ENCODE measurements at regions not wholly inside any gene's neighbourhood (a gene's known extent, or its start where the extent isn't known, plus 50 kb on each side); places are given as distances from the start of the nearest gene placed in this dataset.
"Not testable (repeated sequence)": the region's sequence is repeated elsewhere in the genome, so short reads cannot be mapped to it uniquely, and the experiment has no call there.

DNA sequence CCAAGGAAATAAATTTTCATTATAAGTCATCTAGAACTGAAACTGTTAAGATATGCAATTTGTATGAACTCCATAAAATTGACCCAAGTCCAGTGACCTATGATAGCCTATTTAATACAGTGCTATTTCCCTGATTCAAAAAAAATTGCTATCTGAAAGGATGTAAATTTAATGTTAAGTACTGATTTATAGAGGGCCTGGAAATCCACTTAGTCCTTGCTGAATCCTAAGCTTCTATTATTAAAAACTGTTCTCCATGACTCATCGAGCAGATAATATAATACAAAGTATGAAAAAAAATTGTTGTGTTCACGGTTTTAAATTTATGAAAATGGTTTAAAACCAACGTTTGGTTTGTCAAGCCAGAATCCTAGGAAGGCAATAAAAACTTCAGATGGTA, 704.8 kb upstream of the AADAT start:
- no peak for DNase-seq
- H3K4me3 ChIP-seq (ENCODE audit: low read length) = no peak overlapping the region
- no peaks in the 10 kb centered on the region for H3K27me3 ChIP-seq (ENCODE audit: control insufficient read depth, insufficient read depth, low read length)
- H3K9me3 ChIP-seq (ENCODE audit: control insufficient read depth, low read depth, low read length) = no peaks in the 10 kb centered on the region
- no peaks in the 10 kb centered on the region for H3K36me3 ChIP-seq (ENCODE audit: control insufficient read depth, insufficient read depth, low read length)
- H3K27ac ChIP-seq (ENCODE audit: low read length) = no peak overlapping the region
- no peaks in the 10 kb centered on the region for H3K4me1 ChIP-seq (ENCODE audit: control insufficient read depth, insufficient read depth, low read length)
- 59% methylated on average over 2 of the region's 3 CpGs for WGBS (ENCODE audit: insufficient coverage, low lambda C conversion rate)

DNA sequence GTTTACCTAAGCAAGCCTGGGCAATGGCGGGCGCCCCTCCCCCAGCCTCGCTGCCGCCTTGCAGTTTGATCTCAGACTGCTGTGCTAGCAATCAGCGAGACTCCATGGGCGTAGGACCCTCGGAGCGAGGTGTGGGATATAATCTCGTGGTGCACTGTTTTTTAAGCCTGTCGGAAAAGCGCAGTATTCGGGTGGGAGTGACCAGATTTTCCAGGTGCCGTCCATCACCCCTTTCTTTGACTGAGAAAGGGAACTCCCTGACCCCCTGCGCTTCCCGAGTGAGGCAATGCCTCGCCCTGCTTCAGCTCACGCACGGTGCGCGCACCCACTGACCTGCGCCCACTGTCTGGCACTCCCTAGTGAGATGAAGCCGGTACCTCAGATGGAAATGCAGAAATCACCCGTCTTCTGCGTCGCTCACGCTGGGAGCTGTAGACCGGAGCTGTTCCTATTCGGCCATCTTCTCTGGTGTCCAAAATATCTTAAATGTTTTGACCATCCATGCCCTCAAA, 698.8 kb upstream of the AADAT start:
- DNase-seq; H3K4me3 ChIP-seq (ENCODE audit: low read length); H3K36me3 ChIP-seq (ENCODE audit: control insufficient read depth, insufficient read depth, low read length); H3K4me1 ChIP-seq (ENCODE audit: control insufficient read depth, insufficient read depth, low read length); H3K27ac ChIP-seq (ENCODE audit: low read length); H3K27me3 ChIP-seq (ENCODE audit: control insufficient read depth, insufficient read depth, low read length); H3K9me3 ChIP-seq (ENCODE audit: control insufficient read depth, low read depth, low read length): not testable (repeated sequence)
- WGBS (ENCODE audit: insufficient coverage, low lambda C conversion rate) = no CpG with 5 or more reads among the region's 28 CpGs

DNA sequence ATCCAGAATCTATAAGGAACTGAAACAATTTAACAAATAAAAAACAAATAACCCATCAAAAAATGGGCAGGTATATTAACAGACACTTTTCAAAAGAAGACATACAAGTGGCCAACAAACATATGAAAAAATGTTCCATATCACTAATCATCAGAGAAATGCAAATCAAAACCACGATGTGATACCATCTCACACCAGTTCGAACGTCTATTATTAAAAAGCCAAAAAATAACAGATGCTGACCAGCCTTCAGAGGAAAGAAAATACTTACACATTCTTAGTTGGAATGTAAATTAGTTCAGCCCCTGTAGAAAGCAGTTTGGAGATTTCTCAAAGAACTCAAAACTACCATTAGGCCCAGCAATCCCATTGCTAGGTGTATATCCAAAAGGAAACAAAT, 687.9 kb upstream of the AADAT start:
- H3K36me3 ChIP-seq (ENCODE audit: control insufficient read depth, insufficient read depth, low read length) = no peaks in the 10 kb centered on the region
- no peaks in the 10 kb centered on the region for H3K27me3 ChIP-seq (ENCODE audit: control insufficient read depth, insufficient read depth, low read length)
- no peak for DNase-seq
- no CpG with 5 or more reads among the region's 3 CpGs for WGBS (ENCODE audit: insufficient coverage, low lambda C conversion rate)
- no peaks in the 10 kb centered on the region for H3K4me1 ChIP-seq (ENCODE audit: control insufficient read depth, insufficient read depth, low read length)
- H3K27ac ChIP-seq (ENCODE audit: low read length) = no peak overlapping the region
- no peak overlapping the region for H3K4me3 ChIP-seq (ENCODE audit: low read length)
- peaks cover 7% of the 10 kb centered on the region for H3K9me3 ChIP-seq (ENCODE audit: control insufficient read depth, low read depth, low read length)

DNA sequence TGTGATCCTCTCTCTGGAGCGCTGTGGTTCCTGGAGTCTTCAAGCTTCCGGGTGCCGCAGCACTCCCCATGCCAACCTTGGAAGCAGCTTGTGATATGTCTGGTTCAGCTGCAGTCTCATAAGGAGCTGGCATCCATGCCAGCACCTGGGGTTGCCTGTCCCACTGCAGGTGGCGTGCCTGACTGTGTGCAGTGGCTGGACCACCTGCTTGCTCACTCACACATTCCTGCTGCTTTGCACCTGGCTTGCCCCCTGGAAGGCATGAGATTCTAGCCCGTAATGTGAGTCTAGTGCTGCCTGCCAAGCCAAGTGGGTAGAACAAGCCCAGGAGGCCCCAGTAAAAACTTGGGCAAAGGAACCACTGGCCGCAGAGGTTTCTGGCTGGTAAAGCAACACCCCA, 687.2 kb upstream of the AADAT start:
- no peak for DNase-seq
- no peaks in the 10 kb centered on the region for H3K27me3 ChIP-seq (ENCODE audit: control insufficient read depth, insufficient read depth, low read length)
- no CpG with 5 or more reads among the region's 6 CpGs for WGBS (ENCODE audit: insufficient coverage, low lambda C conversion rate)
- H3K4me1 ChIP-seq (ENCODE audit: control insufficient read depth, insufficient read depth, low read length) = no peaks in the 10 kb centered on the region
- peaks cover 7% of the 10 kb centered on the region for H3K9me3 ChIP-seq (ENCODE audit: control insufficient read depth, low read depth, low read length)
- H3K4me3 ChIP-seq (ENCODE audit: low read length) = no peak overlapping the region
- H3K27ac ChIP-seq (ENCODE audit: low read length) = no peak overlapping the region
- H3K36me3 ChIP-seq (ENCODE audit: control insufficient read depth, insufficient read depth, low read length) = no peaks in the 10 kb centered on the region

DNA sequence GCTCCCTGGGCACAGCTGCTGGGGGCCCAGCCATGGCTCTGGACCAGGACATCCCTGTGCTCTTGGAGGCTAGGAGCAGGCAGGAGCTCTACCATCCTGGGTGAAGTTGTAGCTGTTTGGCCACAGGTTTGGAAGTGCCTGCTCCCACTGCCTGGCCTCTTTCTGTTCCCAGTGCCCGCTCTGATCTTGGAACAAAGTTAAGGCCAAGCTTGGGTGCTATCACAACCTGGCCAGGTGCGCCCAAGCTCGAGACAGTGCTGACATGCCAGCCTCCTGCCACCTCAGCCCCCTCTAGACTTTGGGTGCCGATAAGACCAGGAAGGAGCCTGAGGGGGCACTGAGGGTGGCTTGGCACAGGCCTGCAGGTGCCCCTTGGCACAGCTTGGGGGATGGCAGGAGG, 686.1 kb upstream of the AADAT start:
- Histone ChIP-seq H3K4me1 (ENCODE audit: control insufficient read depth, insufficient read depth, low read length) (no peaks in the 10 kb centered on the region), H3K4me3 (ENCODE audit: low read length) (no peak overlapping the region), H3K27ac (ENCODE audit: low read length) (no peak overlapping the region), H3K27me3 (ENCODE audit: control insufficient read depth, insufficient read depth, low read length) (no peaks in the 10 kb centered on the region), H3K9me3 (ENCODE audit: control insufficient read depth, low read depth, low read length) (peaks cover 7% of the 10 kb centered on the region), H3K36me3 (ENCODE audit: control insufficient read depth, insufficient read depth, low read length) (no peaks in the 10 kb centered on the region)
- no peak for DNase-seq
- no CpG with 5 or more reads among the region's 4 CpGs for WGBS (ENCODE audit: insufficient coverage, low lambda C conversion rate)

DNA sequence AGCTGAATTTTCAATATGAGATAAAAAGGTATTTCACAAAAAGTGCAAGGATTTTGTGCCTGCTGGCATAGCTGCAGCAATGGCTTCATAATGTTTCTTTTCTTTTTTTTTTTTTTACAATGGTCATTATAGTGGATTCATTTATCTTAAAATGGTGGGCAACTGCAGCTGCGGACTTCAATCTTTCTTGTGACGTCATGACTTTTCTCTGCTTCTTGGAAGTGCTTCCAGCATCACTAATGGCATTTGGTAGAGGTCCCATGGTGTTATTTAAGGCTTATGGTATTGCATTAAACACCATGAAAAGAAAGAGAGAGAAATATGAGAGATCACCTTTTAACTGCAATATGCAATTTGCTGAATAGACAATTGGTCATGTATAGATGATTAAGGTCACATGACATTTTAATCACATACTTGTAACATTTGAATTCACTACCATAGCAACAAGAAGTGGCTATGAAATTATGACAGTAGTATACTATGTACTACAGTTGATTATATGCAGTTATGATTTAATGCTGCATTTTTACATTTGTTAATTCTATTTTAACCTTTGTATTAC, 684.0 kb upstream of the AADAT start:
- H3K9me3 ChIP-seq (ENCODE audit: control insufficient read depth, low read depth, low read length) = peaks cover 7% of the 10 kb centered on the region
- H3K36me3 ChIP-seq (ENCODE audit: control insufficient read depth, insufficient read depth, low read length) = no peaks in the 10 kb centered on the region
- DNase-seq = no peak
- no peaks in the 10 kb centered on the region for H3K4me1 ChIP-seq (ENCODE audit: control insufficient read depth, insufficient read depth, low read length)
- H3K27me3 ChIP-seq (ENCODE audit: control insufficient read depth, insufficient read depth, low read length) = no peaks in the 10 kb centered on the region
- no peak overlapping the region for H3K4me3 ChIP-seq (ENCODE audit: low read length)
- H3K27ac ChIP-seq (ENCODE audit: low read length) = no peak overlapping the region
- WGBS (ENCODE audit: insufficient coverage, low lambda C conversion rate) = no CpG with 5 or more reads among the region's 2 CpGs

DNA sequence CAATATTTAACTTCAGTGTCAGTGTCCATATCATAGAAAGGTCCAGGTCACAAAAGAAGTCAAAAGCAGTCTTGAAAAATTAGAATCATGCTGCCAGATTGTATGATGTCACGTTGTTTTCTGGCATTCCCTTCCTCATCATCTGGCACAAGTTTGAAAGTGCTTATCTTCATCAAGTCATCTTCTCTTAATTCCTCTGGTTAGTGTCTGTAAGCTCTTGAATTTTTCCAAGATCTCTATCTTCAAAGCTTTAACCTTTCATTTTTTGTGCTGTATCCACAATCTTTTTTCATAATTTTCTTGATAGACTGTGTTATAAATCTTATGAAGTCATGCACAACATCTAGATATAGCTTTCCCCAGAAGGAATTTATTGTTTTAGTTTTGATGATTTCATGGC, 682.7 kb upstream of the AADAT start:
- no CpG with 5 or more reads among the region's 1 CpG for WGBS (ENCODE audit: insufficient coverage, low lambda C conversion rate)
- no peak overlapping the region for H3K27ac ChIP-seq (ENCODE audit: low read length)
- DNase-seq = no peak
- no peaks in the 10 kb centered on the region for H3K36me3 ChIP-seq (ENCODE audit: control insufficient read depth, insufficient read depth, low read length)
- no peak overlapping the region for H3K4me3 ChIP-seq (ENCODE audit: low read length)
- peaks cover 7% of the 10 kb centered on the region for H3K9me3 ChIP-seq (ENCODE audit: control insufficient read depth, low read depth, low read length)
- H3K4me1 ChIP-seq (ENCODE audit: control insufficient read depth, insufficient read depth, low read length) = no peaks in the 10 kb centered on the region
- H3K27me3 ChIP-seq (ENCODE audit: control insufficient read depth, insufficient read depth, low read length) = no peaks in the 10 kb centered on the region

DNA sequence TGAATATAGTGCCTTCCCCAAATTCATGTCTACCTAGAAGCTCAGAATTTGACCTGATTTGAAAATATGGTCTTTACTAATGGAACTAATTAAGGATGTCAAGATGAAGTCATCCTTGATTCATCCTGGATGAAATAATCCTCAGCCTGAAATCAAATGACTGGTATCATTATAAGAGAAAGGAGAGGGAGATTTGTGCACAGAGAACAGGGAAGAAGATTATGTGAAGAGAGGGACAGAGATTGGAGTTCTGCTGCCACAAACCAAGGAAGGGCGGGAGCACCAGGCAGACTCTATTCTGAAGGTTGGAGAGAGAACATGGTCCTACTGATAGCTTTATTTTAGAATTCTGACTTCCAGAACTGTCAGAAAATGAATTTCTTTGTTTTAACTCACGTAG, 680.9 kb upstream of the AADAT start:
- Histone ChIP-seq H3K27me3 (ENCODE audit: control insufficient read depth, insufficient read depth, low read length) (no peaks in the 10 kb centered on the region), H3K4me3 (ENCODE audit: low read length) (no peak overlapping the region), H3K9me3 (ENCODE audit: control insufficient read depth, low read depth, low read length) (peaks cover 2% of the 10 kb centered on the region), H3K27ac (ENCODE audit: low read length) (no peak overlapping the region), H3K36me3 (ENCODE audit: control insufficient read depth, insufficient read depth, low read length) (no peaks in the 10 kb centered on the region), H3K4me1 (ENCODE audit: control insufficient read depth, insufficient read depth, low read length) (no peaks in the 10 kb centered on the region)
- DNase-seq = no peak
- WGBS (ENCODE audit: insufficient coverage, low lambda C conversion rate) = 100% methylated on average over 1 of the region's 2 CpGs

DNA sequence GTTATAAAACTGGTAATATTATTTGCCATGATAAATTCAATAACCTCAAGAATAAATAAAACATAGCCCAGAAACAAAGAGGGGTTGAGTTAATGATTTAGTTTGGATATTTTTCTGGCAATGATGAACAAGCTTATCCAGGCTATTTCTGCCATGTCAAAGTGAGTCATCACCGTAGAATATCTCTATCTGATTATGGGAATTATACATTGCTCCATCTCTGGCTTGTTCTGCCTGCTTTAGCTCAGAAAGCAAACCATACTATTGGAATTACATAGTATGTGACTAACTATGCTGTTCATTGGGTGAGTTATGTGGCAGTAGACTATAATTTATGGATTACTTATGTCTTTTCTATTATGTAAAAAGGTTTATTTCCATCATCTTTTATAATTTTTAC, 680.1 kb upstream of the AADAT start:
- DNase-seq = no peak
- no peaks in the 10 kb centered on the region for H3K9me3 ChIP-seq (ENCODE audit: control insufficient read depth, low read depth, low read length)
- no CpG with 5 or more reads among the region's 1 CpG for WGBS (ENCODE audit: insufficient coverage, low lambda C conversion rate)

DNA sequence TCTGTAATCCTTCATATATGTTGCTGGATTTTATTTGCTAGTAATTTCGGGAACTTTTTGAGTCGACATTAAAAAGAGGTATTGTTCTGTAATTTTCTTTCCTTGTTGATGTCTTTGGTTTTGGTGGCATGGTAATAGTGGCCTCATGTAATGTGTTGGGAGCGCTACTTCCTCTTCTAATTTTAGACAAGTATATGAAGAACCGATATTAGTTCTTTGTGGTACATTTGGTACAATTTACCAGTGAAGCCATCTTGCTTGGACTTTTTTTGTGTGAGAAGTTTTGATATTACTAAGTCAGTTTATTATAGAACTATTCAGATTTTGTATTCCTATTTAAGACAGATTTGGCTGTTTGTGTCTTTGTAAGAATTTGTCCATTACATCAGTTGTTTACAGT, 669.2 kb upstream of the AADAT start:
- H3K4me3 ChIP-seq (ENCODE audit: low read length) = no peak overlapping the region
- WGBS (ENCODE audit: insufficient coverage, low lambda C conversion rate) = 100% methylated on average over 1 of the region's 4 CpGs
- no peaks in the 10 kb centered on the region for H3K27me3 ChIP-seq (ENCODE audit: control insufficient read depth, insufficient read depth, low read length)
- no peaks in the 10 kb centered on the region for H3K9me3 ChIP-seq (ENCODE audit: control insufficient read depth, low read depth, low read length)
- no peak for DNase-seq
- no peaks in the 10 kb centered on the region for H3K4me1 ChIP-seq (ENCODE audit: control insufficient read depth, insufficient read depth, low read length)
- H3K36me3 ChIP-seq (ENCODE audit: control insufficient read depth, insufficient read depth, low read length) = no peaks in the 10 kb centered on the region
- no peak overlapping the region for H3K27ac ChIP-seq (ENCODE audit: low read length)

More for the DNA sequence above, 680.1 kb upstream of the AADAT start:
- H3K27ac ChIP-seq (ENCODE audit: low read length) = no peak overlapping the region
- H3K4me3 ChIP-seq (ENCODE audit: low read length) = no peak overlapping the region
- H3K4me1 ChIP-seq (ENCODE audit: control insufficient read depth, insufficient read depth, low read length) = no peaks in the 10 kb centered on the region
- no peaks in the 10 kb centered on the region for H3K36me3 ChIP-seq (ENCODE audit: control insufficient read depth, insufficient read depth, low read length)
- H3K27me3 ChIP-seq (ENCODE audit: control insufficient read depth, insufficient read depth, low read length) = no peaks in the 10 kb centered on the region

DNA sequence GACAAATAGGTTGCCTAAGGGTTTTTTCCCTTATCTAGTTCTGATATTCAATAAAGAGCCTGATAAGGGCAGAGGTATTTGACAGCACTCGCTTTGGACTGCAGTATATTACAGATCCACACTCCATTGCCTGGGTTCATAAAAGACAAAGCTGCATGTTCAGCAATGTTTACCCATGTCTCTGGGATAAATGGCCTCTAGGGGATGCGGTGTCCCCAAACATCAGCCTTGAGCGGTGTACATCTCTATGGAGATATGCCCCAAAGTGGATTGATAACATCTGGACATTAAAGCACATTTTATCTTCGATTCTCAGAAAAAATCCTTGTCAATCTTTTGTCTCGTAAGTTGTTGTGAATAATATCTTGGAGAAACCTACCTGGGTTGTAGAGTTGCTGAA, 660.8 kb upstream of the AADAT start:
- WGBS (ENCODE audit: insufficient coverage, low lambda C conversion rate) = 80% methylated on average over 1 of the region's 5 CpGs
- H3K4me1 ChIP-seq (ENCODE audit: control insufficient read depth, insufficient read depth, low read length) = no peaks in the 10 kb centered on the region
- H3K27ac ChIP-seq (ENCODE audit: low read length) = no peak overlapping the region
- DNase-seq = no peak
- no peaks in the 10 kb centered on the region for H3K36me3 ChIP-seq (ENCODE audit: control insufficient read depth, insufficient read depth, low read length)
- no peak overlapping the region for H3K4me3 ChIP-seq (ENCODE audit: low read length)
- no peaks in the 10 kb centered on the region for H3K27me3 ChIP-seq (ENCODE audit: control insufficient read depth, insufficient read depth, low read length)
- H3K9me3 ChIP-seq (ENCODE audit: control insufficient read depth, low read depth, low read length) = no peaks in the 10 kb centered on the region
